ENCODE measurements at regions not wholly inside any gene's neighbourhood (a gene's known extent, or its start where the extent isn't known, plus 50 kb on each side); places are given as distances from the start of the nearest gene placed in this dataset.

GRCh38 chrX:117843749-117844148 is 272.9 kb downstream of the KLHL13 start:
- intact Hi-C loops (cut with DNase I, micrococcal nuclease), result no loop called here
- ATAC-seq, result no peak
- Histone ChIP-seq H3K9me3 (no peaks in the 10 kb centered on the region), H3K36me3 (ENCODE audit: low read depth) (no peaks in the 10 kb centered on the region), H3K4me1 (ENCODE audit: low read depth) (no peaks in the 10 kb centered on the region), H3K4me3 (no peak overlapping the region)
- TF ChIP-seq CTCF (IDR thresholded peaks at IDR 0.05), result no peak
- DNase-seq, result no peak

- no peak for DNase-seq
- no peaks in the 10 kb centered on the region for H3K9me3 ChIP-seq
- no peak overlapping the region for H3K4me3 ChIP-seq
- intact Hi-C loops (cut with DNase I, micrococcal nuclease), result no loop called here
- no peak for TF ChIP-seq CTCF (IDR thresholded peaks at IDR 0.05)
- no peak for ATAC-seq
- H3K36me3 ChIP-seq (ENCODE audit: low read depth), result no peaks in the 10 kb centered on the region
- no peaks in the 10 kb centered on the region for H3K4me1 ChIP-seq (ENCODE audit: low read depth)
Observed at GRCh38 chrX:117840645-117841044, 276.0 kb downstream of the KLHL13 start.

GRCh38 chrX:117839544-117839943 is 277.1 kb downstream of the KLHL13 start:
- no peak for TF ChIP-seq CTCF (IDR thresholded peaks at IDR 0.05)
- Histone ChIP-seq H3K9me3 (no peaks in the 10 kb centered on the region), H3K4me1 (ENCODE audit: low read depth) (no peaks in the 10 kb centered on the region), H3K4me3 (no peak overlapping the region), H3K36me3 (ENCODE audit: low read depth) (no peaks in the 10 kb centered on the region)
- ATAC-seq (no peak), DNase-seq (no peak)
- intact Hi-C loops (cut with DNase I, micrococcal nuclease), result no loop called here

- Histone ChIP-seq H3K36me3 (ENCODE audit: low read depth) (no peaks in the 10 kb centered on the region), H3K9me3 (no peaks in the 10 kb centered on the region), H3K4me3 (no peak overlapping the region), H3K4me1 (ENCODE audit: low read depth) (no peaks in the 10 kb centered on the region)
- ATAC-seq (peak; percentile 65), DNase-seq (no peak)
- intact Hi-C loops (cut with DNase I, micrococcal nuclease), result no loop called here
- TF ChIP-seq CTCF (IDR thresholded peaks at IDR 0.05), result no peak
Observed at GRCh38 chrX:117838581-117839331, 277.9 kb downstream of the KLHL13 start.

- no peak for DNase-seq
- intact Hi-C loops (cut with DNase I, micrococcal nuclease), result no loop called here
- TF ChIP-seq CTCF (IDR thresholded peaks at IDR 0.05), result no peak
- no peaks in the 10 kb centered on the region for H3K36me3 ChIP-seq (ENCODE audit: low read depth)
- no peaks in the 10 kb centered on the region for H3K9me3 ChIP-seq
- peak; percentile 16 for ATAC-seq
- H3K4me3 ChIP-seq, result no peak overlapping the region
- H3K4me1 ChIP-seq (ENCODE audit: low read depth), result no peaks in the 10 kb centered on the region
Observed at GRCh38 chrX:117835034-117835433, 281.6 kb downstream of the KLHL13 start.

Measured in mucosa of descending colon (tissue), 3 donors.